ENCODE measurements at regions not wholly inside any gene's neighbourhood (a gene's known extent, or its start where the extent isn't known, plus 50 kb on each side); places are given as distances from the start of the nearest gene placed in this dataset.

DNA sequence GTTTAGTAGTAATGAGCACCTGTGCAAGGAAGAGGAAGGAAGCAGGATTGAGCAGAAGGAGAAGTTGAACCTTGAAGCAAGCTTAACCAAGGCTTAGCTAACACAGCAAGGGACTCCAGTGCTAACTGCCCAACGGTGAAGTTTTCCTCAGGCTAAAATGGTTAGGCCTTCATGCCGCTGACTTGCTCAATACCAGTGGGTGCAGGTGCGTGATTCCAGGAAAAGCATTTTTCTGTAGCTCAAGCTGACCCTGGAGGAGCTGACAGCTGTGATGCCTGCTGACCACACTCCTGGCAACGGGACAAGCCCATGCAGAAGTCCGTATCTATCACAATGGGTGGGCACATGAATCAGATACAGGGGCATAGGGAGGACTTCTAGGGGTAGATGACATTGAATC lies 76.5 kb upstream of the FGGY start:
- TF ChIP-seq, protein P1, sequence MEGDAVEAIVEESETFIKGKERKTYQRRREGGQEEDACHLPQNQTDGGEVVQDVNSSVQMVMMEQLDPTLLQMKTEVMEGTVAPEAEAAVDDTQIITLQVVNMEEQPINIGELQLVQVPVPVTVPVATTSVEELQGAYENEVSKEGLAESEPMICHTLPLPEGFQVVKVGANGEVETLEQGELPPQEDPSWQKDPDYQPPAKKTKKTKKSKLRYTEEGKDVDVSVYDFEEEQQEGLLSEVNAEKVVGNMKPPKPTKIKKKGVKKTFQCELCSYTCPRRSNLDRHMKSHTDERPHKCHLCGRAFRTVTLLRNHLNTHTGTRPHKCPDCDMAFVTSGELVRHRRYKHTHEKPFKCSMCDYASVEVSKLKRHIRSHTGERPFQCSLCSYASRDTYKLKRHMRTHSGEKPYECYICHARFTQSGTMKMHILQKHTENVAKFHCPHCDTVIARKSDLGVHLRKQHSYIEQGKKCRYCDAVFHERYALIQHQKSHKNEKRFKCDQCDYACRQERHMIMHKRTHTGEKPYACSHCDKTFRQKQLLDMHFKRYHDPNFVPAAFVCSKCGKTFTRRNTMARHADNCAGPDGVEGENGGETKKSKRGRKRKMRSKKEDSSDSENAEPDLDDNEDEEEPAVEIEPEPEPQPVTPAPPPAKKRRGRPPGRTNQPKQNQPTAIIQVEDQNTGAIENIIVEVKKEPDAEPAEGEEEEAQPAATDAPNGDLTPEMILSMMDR (IDR thresholded peaks at IDR 0.05): no peak

DNA sequence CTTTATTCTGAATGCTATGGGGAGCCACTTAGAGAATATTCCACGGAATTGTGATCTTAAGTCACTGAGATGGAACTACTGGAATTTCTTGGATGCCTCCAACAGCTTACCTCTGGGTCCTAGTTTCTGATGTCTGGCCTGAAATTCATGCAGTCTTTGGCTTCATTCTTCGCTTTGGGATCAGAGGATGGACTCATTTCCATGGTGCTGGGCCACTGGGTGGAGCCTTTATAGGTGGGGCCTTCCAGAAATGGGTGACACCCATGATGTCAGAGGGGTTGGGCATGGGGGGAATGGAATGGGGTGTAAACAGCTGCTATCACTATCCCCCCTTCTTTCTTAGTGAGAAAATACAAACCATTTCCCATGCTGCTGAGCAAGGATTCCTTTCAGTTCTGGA lies 73.7 kb upstream of the FGGY start:
- TF ChIP-seq, protein P1 (IDR thresholded peaks at IDR 0.05): no peak

DNA sequence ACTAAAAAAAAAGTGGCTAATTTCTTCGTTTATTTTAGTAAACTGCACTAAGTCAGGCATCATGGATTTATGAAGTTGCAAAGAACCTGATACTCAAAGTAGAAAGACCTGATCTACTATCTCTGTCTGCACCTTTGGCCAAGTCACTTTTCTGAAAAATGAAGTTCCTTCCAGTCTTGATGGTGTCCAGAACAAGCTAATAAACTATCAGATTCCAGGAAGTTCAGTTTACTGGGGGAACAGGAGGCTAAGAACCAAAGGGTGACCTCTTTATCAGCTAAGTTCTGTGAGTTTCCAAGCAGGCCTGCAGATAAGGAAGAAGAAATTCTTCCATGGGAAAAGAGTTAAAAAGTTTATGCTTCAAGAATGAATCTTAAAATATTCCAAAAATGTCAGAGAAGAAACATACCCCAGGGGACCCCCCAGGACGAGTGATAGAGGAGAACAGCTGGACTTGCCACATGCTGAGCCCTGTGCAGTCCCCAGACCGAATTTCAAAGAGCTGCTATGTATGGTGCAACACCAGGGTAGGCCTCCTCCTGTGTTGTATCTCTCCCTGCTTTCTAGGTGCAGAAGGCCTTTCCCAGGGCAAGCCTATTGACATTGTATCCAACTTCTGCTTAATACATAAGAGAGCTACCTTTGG lies 72.8 kb upstream of the FGGY start:
- TF ChIP-seq, protein P1 (IDR thresholded peaks at IDR 0.05): no peak

DNA sequence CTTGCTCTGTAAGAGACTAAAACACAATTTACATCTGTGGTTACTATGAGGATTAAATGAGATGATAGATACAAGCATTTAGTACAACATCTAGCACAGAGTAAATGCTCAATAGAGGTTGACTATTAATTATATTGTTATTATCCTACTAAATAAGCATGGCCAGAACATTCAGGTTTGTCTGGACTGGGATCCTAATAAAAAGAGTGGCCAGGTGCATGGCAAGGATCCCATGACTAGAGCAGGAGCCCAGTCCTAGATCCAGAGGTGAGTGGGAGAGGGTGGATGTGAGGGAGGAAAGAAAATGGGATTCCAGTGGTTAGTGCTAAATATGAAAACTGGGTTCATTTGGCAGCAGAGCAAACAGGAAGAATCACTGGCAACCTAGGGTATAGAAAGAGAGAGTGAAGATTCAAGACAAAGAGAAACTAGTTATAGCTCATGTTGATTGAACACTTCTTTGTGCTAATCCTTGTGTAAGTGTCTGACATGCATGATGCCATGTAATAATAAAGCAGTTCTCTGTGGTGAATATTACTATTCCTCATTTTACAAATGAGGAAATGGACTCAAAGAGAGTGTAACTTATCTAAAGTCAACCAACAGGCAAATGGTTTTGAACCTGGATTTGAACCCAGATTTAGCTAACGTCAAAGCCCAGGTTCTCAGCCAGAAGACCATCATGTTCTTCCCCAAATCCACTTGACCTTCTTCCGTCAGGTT lies 71.1 kb upstream of the FGGY start:
- TF ChIP-seq, protein P1 (IDR thresholded peaks at IDR 0.05): no peak

DNA sequence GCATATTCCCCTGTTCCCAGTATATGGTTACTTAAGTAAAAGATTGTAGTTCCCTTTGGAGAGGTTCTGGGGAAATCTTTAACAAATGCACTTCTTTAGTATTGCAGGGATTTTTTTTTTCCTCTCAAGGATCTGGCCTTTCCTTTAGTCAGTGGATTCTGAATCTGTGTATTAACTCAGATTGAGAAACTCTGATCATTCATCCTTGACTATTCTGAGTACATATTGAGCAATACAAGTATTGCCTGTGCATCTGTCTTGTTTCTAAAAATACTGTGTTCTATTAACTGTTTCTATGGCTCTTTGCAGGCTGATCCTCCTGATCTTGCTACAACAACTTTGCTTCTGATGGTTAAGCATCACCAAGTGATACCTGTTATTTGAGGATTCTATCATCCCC lies 67.8 kb upstream of the FGGY start:
- TF ChIP-seq, protein P1 (IDR thresholded peaks at IDR 0.05): no peak

DNA sequence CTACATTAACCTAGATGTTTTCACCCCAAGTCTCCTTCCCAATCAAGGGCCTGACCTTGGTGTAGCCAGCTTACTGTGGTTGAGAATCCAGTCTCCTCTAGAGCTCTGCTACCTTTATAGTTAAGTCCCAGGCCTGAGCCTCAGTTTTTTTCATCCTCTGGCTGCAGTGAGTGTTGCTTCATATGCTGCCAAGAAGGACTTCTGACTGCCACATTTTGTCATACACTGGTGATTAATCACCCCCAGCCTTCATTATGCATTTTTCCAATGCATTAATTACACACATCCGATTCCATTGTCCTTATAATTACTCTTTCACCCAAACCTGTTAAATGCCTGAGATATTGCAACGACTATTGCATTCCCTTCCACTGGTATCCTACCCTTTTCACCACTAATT lies 66.3 kb upstream of the FGGY start:
- TF ChIP-seq, protein P1 (IDR thresholded peaks at IDR 0.05): no peak

DNA sequence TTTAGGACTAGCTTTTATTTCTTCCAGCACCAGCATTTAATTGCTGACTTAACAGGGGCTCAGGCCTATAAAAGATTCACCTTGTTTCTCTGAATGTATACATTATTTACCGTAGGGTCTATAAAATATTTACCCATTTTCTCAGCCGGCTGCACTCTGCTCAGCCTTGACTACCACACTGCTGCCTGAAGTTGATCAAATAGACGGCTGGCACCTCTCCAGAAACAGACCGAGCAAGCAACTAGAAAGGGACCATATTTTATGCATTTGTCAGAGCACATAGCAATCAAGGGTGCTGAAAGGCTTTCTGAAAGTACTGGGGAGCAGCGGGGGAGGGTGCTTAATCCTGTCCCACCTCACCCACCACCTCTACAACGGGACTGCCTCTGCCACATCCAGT lies 64.7 kb upstream of the FGGY start:
- TF ChIP-seq, protein P1 (IDR thresholded peaks at IDR 0.05): no peak
